Mesothelial cell of epicardium (in vitro differentiated cells): ENCODE measurements at regions not wholly inside any gene's neighbourhood (a gene's known extent, or its start where the extent isn't known, plus 50 kb on each side); places are given as distances from the start of the nearest gene placed in this dataset.

ENCODE experiments used
- DNase-seq, 2 experiments: peaks; one replicate each; pipeline ENCODE4 v3.0.0; 2021; ENCODE audit warnings: low spot score in 2 of 2; ENCODE audit not compliant: unreplicated experiment in 2 of 2
- H3K27ac Mint-ChIP-seq: 2 replicates; pipeline ENCODE4 v1.8.0; 2021; ENCODE audit warnings: mixed read lengths
- H3K27me3 Mint-ChIP-seq: 2 replicates; pipeline ENCODE4 v1.8.0; 2021; ENCODE audit warnings: low read depth, mixed read lengths
- H3K36me3 Mint-ChIP-seq: 2 replicates; pipeline ENCODE4 v1.8.0; 2021; ENCODE audit warnings: mixed read lengths
- H3K4me1 Mint-ChIP-seq: 2 replicates; pipeline ENCODE4 v1.8.0; 2021; ENCODE audit warnings: mixed read lengths
- H3K4me3 Mint-ChIP-seq: 2 replicates; pipeline ENCODE4 v1.8.0; 2021; ENCODE audit warnings: mild to moderate bottlenecking, moderate library complexity, mixed read lengths
- H3K9me3 Mint-ChIP-seq: 2 replicates; pipeline ENCODE4 v1.8.0; 2021; ENCODE audit warnings: mixed read lengths
- TF ChIP-seq, protein P1 (sequence below): fragments of 200-600 bp; sonication (generic); IDR thresholded peaks from one replicate; pipeline ENCODE4 v1.5.0; 2021; ENCODE audit warnings: antibody characterized with exemption; ENCODE audit not compliant: unreplicated experiment

DNA sequence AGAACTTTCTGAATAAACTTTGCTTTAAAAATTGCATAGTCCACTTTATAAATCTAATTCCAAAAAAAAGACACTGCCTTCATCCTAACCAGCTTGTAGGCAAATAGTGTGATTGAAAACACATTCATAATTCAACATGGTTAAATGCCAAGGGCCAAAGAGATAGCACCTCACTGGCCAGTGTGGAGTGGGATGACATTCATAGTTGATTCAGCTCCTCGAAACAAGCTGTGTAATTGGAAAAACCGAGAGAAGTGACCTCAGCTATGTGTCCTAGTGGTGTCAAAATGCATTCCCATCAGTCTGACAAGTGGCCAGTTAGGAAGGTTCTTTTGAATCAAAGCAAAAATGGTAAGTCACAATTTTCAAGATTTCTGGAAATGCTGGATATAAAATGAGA lies 1068.5 kb upstream of the CELF4 start:
- TF ChIP-seq, protein P1, sequence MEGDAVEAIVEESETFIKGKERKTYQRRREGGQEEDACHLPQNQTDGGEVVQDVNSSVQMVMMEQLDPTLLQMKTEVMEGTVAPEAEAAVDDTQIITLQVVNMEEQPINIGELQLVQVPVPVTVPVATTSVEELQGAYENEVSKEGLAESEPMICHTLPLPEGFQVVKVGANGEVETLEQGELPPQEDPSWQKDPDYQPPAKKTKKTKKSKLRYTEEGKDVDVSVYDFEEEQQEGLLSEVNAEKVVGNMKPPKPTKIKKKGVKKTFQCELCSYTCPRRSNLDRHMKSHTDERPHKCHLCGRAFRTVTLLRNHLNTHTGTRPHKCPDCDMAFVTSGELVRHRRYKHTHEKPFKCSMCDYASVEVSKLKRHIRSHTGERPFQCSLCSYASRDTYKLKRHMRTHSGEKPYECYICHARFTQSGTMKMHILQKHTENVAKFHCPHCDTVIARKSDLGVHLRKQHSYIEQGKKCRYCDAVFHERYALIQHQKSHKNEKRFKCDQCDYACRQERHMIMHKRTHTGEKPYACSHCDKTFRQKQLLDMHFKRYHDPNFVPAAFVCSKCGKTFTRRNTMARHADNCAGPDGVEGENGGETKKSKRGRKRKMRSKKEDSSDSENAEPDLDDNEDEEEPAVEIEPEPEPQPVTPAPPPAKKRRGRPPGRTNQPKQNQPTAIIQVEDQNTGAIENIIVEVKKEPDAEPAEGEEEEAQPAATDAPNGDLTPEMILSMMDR: no peak
- H3K36me3 Mint-ChIP-seq: no peaks in the 10 kb centered on the region
- peaks cover 2% of the 10 kb centered on the region for H3K4me1 Mint-ChIP-seq
- H3K27me3 Mint-ChIP-seq: peaks cover 5% of the 10 kb centered on the region
- H3K9me3 Mint-ChIP-seq: peaks cover 9% of the 10 kb centered on the region
- no peak overlapping the region for H3K4me3 Mint-ChIP-seq
- DNase-seq: no peak
- no peak overlapping the region for H3K27ac Mint-ChIP-seq

DNA sequence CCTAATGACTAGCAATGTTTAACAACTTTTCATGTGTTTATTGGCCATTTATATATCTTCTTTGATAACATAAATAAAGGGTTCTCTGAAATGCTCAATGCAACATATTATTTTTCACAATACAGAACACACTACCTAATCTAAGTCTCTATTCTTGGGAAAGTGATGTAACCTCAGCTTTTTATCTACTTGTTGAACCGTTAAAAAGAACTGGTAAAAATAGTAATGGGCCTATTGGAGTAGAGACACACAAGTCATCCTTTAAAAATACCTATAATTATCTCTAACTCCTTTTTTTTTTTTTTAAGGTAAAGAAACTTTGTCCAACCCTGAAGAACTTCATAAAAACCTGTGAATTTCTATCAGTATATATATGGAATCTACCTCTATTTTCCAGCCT lies 1067.7 kb upstream of the CELF4 start:
- H3K4me1 Mint-ChIP-seq: peaks cover 2% of the 10 kb centered on the region
- DNase-seq: no peak
- H3K27ac Mint-ChIP-seq: no peak overlapping the region
- TF ChIP-seq, protein P1: no peak
- H3K9me3 Mint-ChIP-seq: peaks cover under 1% of the 10 kb centered on the region
- peaks cover 5% of the 10 kb centered on the region for H3K27me3 Mint-ChIP-seq
- H3K4me3 Mint-ChIP-seq: no peak overlapping the region
- H3K36me3 Mint-ChIP-seq: no peaks in the 10 kb centered on the region

- Mint-ChIP-seq H3K27ac (no peak overlapping the region), H3K4me3 (no peak overlapping the region)
- no peak for DNase-seq
Observed at GRCh38 chr18:38619129-38619528, 1053.5 kb upstream of the CELF4 start.

DNA sequence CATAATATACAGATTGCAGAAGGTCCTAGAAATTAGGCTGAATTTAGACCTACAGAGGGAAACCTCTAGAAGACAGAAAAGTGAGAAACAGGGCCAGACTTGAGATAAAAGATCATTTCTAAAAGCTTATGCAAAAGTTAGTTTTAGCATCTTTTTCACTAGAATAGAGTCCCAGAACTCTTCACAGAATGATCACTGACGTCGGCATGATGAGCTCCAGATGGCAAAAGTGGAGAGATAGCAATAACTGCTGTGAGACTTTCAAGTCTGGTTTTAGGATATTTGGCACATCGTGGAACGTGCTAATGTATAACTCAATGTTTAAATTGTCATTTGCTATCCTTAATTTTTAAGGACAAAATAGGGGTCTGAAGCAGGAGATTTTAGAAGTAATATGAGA lies 1050.7 kb upstream of the CELF4 start:
- TF ChIP-seq, protein P1: no peak
- no peaks in the 10 kb centered on the region for H3K4me1 Mint-ChIP-seq
- H3K9me3 Mint-ChIP-seq: no peaks in the 10 kb centered on the region
- H3K4me3 Mint-ChIP-seq: no peak overlapping the region
- H3K27me3 Mint-ChIP-seq: no peaks in the 10 kb centered on the region
- no peaks in the 10 kb centered on the region for H3K36me3 Mint-ChIP-seq
- H3K27ac Mint-ChIP-seq: no peak overlapping the region
- DNase-seq: no peak

More at GRCh38 chr18:38619129-38619528, 1053.5 kb upstream of the CELF4 start:
- no peaks in the 10 kb centered on the region for H3K36me3 Mint-ChIP-seq
- TF ChIP-seq, protein P1: no peak
- H3K27me3 Mint-ChIP-seq: no peaks in the 10 kb centered on the region
- H3K9me3 Mint-ChIP-seq: peaks cover 12% of the 10 kb centered on the region
- no peaks in the 10 kb centered on the region for H3K4me1 Mint-ChIP-seq

- DNase-seq: no peak
- TF ChIP-seq, protein P1: no peak
- Mint-ChIP-seq H3K27me3 (no peaks in the 10 kb centered on the region), H3K4me1 (no peaks in the 10 kb centered on the region), H3K36me3 (no peaks in the 10 kb centered on the region), H3K9me3 (no peaks in the 10 kb centered on the region), H3K27ac (no peak overlapping the region), H3K4me3 (no peak overlapping the region)
Observed at GRCh38 chr18:38612904-38613303, 1047.3 kb upstream of the CELF4 start.
